C4-2B (cell line): ENCODE measurements at regions not wholly inside any gene's neighbourhood (a gene's known extent, or its start where the extent isn't known, plus 50 kb on each side); places are given as distances from the start of the nearest gene placed in this dataset.

ENCODE experiments used
- H3K27ac ChIP-seq: fragments of 450-650 bp; 2 replicates; pipeline ENCODE4 v1.5.1; 2017
- CTCF ChIP-seq: fragments of 450-650 bp; conservative IDR thresholded peaks from 2 replicates; pipeline ENCODE4 v1.5.1; 2017; ENCODE audit warnings: mild to moderate bottlenecking
- ZFX ChIP-seq: fragments of 450-650 bp; IDR thresholded peaks from 2 replicates; pipeline ENCODE4 v1.6.1; 2017

- no peak overlapping the region for H3K27ac ChIP-seq
- no peak for TF ChIP-seq CTCF
- no peak for TF ChIP-seq ZFX
Measured at GRCh38 chr16:22979038-22979437, 165.1 kb downstream of the HS3ST2 start.

- peak; percentile 69 for TF ChIP-seq CTCF
- TF ChIP-seq ZFX: no peak
- H3K27ac ChIP-seq: no peak overlapping the region
Measured at GRCh38 chr16:22977294-22977697, 163.3 kb downstream of the HS3ST2 start.

- TF ChIP-seq CTCF (no peak), ZFX (no peak)
- no peak overlapping the region for H3K27ac ChIP-seq
Measured at GRCh38 chr16:22973522-22973921, 159.6 kb downstream of the HS3ST2 start.

GRCh38 chr16:22971346-22971924 lies 157.5 kb downstream of the HS3ST2 start:
- TF ChIP-seq CTCF (no peak), ZFX (no peak)
- H3K27ac ChIP-seq: no peak overlapping the region

- TF ChIP-seq CTCF (no peak), ZFX (no peak)
Measured at GRCh38 chr16:22970209-22970865, 156.4 kb downstream of the HS3ST2 start.

GRCh38 chr16:22969567-22969966 lies 155.6 kb downstream of the HS3ST2 start:
- H3K27ac ChIP-seq: no peak overlapping the region
- no peak for TF ChIP-seq ZFX
- no peak for TF ChIP-seq CTCF

More at GRCh38 chr16:22970209-22970865, 156.4 kb downstream of the HS3ST2 start:
- H3K27ac ChIP-seq: no peak overlapping the region

GRCh38 chr16:22968931-22969330 lies 155.0 kb downstream of the HS3ST2 start:
- TF ChIP-seq CTCF (no peak), ZFX (no peak)
- no peak overlapping the region for H3K27ac ChIP-seq
